ENCODE measurements at regions not wholly inside any gene's neighbourhood (a gene's known extent, or its start where the extent isn't known, plus 50 kb on each side); places are given as distances from the start of the nearest gene placed in this dataset.
A peak's percentile ranks its signal among the peaks of the same experiment; 100 is the strongest.
"Not testable (repeated sequence)": the region's sequence is repeated elsewhere in the genome, so short reads cannot be mapped to it uniquely, and the experiment has no call there.

- no peak for DNase-seq
These were observed 69.2 kb downstream of the LYZL2 start for GRCh38 chr10:30560326-30560725.

- DNase-seq = no peak
These were observed 70.4 kb downstream of the LYZL2 start for GRCh38 chr10:30559180-30559579.

- DNase-seq = no peak
These were observed 71.1 kb downstream of the LYZL2 start for GRCh38 chr10:30558411-30558810.

- no peak for DNase-seq
These were observed 71.7 kb downstream of the LYZL2 start for GRCh38 chr10:30557884-30558283.

GRCh38 chr10:30556189-30556588, 73.4 kb downstream of the LYZL2 start:
- no peak for DNase-seq

- DNase-seq = no peak
These were observed 74.1 kb downstream of the LYZL2 start for GRCh38 chr10:30555465-30555864.

- no peak for DNase-seq
These were observed 75.1 kb downstream of the LYZL2 start for GRCh38 chr10:30554440-30554825.

GRCh38 chr10:30553626-30554439, 75.7 kb downstream of the LYZL2 start:
- DNase-seq = no peak

- DNase-seq = no peak
These were observed 76.4 kb downstream of the LYZL2 start for GRCh38 chr10:30553018-30553625.

- DNase-seq = no peak
These were observed 78.4 kb downstream of the LYZL2 start for GRCh38 chr10:30550967-30551815.

- DNase-seq = not testable (repeated sequence)
These were observed 80.3 kb downstream of the LYZL2 start for GRCh38 chr10:30549134-30549687.

GRCh38 chr10:30546511-30546910, 83.0 kb downstream of the LYZL2 start:
- no peak for DNase-seq

GRCh38 chr10:30542895-30543288, 86.7 kb downstream of the LYZL2 start:
- DNase-seq = no peak

GRCh38 chr10:30542001-30542894, 87.3 kb downstream of the LYZL2 start:
- no peak for DNase-seq

GRCh38 chr10:30540276-30540675, 89.3 kb downstream of the LYZL2 start:
- no peak for DNase-seq

- no peak for DNase-seq
These were observed 91.5 kb downstream of the LYZL2 start for GRCh38 chr10:30538086-30538485.

GRCh38 chr10:30537586-30537985, 92.0 kb downstream of the LYZL2 start:
- no peak for DNase-seq

GRCh38 chr10:30537158-30537557, 92.4 kb downstream of the LYZL2 start:
- not testable (repeated sequence) for DNase-seq

- DNase-seq = no peak
These were observed 93.0 kb downstream of the LYZL2 start for GRCh38 chr10:30536578-30536977.

GRCh38 chr10:30535677-30536076, 93.9 kb downstream of the LYZL2 start:
- no peak for DNase-seq

GRCh38 chr10:30534465-30535144, 94.9 kb downstream of the LYZL2 start:
- peak in 1 of 2 experiments; percentile 16 for DNase-seq
